Right ventricle myocardium superior (tissue), 1 donor: ENCODE measurements at regions not wholly inside any gene's neighbourhood (a gene's known extent, or its start where the extent isn't known, plus 50 kb on each side); places are given as distances from the start of the nearest gene placed in this dataset.
"Not testable (repeated sequence)": the region's sequence is repeated elsewhere in the genome, so short reads cannot be mapped to it uniquely, and the experiment has no call there.

ENCODE experiments used
- ATAC-seq: fragments of 200-7000 bp; cut with Tn5 transposase; one replicate; pipeline ENCODE4 v1.9.1; 2020; ENCODE audit warnings: mild to moderate bottlenecking; ENCODE audit not compliant: poor library complexity
- DNase-seq: peaks from one replicate; pipeline ENCODE4 v3.0.0-alpha.2; 2020
- intact Hi-C: fragments of 100-400 bp; cut with DNase I; formaldehyde crosslinking; loops from one replicate; pipeline ENCODE4 v1.11.2; 2022
- donor health status: DM: no; HTN: yes; CAD: no; lungs with severe emphysema.

DNA sequence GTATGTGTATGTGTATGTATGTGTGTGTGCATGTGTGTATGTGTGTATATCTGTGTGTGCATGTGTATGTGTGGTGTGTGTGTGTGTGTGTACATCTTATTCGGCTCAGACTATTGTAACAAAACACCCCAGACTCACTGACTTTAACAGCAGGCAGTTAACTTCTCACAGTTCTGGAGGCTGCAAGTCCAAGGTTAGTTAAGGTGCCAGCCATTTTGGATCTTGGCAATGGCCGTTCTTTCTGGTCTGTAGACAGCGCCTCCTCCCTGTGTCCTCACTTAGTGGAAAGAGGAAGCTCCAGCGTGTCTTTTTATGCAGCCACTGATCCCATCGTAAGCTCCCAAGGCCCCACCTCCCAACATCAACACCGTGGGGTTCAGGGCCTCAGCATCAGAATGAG, 128.3 kb upstream of the THBS2 start:
- ATAC-seq, result no peak
- no peak for DNase-seq
- intact Hi-C loops, result no loop called here

DNA sequence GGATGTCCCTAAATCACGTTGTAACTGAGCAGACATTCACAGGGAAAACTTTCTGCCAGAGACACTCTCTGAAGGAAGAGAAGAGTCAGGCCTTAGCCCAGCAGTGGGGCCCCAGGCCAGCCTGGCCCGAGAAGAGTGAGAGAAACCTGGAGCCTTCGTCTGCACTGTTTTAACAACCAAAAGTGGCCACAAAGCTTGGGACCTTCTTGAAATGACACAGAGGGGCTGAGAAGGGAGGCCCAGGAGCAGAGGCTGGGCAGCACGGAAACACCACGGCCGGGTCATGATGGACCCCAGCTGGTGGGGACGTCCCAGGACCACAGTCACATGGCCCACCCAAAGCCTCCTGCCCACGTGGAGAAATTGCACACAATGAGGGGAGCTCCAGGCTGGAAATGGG, 126.8 kb upstream of the THBS2 start:
- ATAC-seq (no peak), DNase-seq (no peak)
- intact Hi-C loops, result no loop called here

DNA sequence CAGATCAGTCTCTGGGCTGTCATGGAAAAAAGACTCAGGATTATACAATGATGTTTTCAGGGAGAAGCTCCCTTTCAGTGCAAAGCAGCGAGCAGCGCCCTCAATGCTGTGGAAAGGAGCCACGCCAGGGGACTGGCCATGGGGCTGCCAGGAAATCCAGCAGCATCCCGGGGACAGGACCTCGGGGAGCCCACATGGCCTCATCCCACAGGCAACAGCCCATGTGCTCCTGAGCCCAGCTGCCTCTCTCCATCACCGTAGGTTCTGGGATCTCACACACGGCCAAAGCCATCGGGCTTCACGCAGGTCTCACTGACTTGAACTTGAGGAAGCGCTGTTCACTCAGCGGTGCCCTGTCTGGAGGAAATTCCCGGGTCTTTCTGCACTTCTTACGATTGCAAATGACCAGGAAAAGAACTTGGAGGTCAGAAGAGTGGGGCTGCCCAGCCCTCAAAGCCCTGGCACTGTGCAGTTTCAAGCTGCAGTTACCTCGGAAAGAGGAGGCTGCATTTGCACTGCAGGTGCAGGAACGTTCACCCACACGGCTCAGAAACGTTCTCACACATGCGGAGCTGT, 125.9 kb upstream of the THBS2 start:
- DNase-seq (no peak), ATAC-seq (no peak)

DNA sequence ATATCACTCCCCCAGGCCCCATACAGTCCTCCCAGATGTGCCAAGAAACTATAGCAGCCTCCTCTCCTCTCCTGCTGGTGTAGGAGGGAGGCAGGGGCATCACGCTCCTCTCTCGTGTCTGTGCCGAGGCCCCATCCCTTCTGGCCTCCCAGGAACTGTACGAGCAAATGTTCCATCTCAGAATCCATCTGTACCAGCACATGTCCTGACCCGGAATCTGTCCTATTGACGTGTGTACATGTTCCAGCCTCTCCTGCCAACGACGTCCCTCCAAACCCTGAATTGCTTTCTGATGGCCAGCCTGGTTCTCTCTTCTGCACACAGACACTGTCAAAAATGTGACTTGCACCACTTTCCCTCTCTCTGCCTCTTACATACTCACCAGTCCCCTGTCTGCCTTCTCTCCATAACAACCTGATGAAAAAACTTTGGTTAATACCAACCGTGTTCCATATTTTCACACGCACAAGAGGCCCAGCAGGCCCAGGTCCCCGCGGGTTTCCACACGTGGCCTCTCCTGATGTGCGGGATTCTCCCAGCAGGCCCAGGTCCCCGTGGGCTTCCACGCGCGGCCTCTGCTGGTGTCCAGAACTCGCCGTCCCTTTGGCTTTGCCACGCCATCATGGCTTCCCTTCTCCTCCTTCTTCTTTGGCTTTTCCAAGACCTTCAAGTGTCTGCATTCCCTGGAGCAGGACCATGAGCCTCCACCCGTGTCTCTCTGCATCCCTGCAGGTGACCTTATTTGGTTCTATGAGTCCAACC, 125.2 kb upstream of the THBS2 start:
- no peak for ATAC-seq
- no peak for DNase-seq
- intact Hi-C loops, result no loop called here

More for the DNA sequence above, 125.9 kb upstream of the THBS2 start:
- intact Hi-C loops, result no loop called here

DNA sequence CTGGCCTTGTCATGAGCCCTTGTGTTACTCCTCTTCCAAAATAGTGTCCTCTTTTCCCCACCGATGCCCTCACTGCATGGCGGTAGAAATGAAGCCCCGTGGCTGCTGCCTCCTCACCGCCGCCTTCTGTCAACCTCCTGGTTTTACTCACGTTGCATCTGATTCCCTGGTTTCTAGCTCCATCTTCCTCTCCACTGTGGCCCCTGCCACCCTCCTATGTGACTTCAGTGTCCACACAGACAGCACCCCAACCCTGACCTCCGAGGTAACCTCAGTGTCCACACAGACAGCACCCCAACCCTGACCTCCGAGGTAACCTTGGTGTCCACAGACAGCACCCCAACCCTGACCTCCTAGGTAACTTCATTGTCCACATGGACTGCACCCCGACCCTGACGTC, 122.8 kb upstream of the THBS2 start:
- DNase-seq (no peak), ATAC-seq (no peak)
- intact Hi-C loops, result no loop called here

DNA sequence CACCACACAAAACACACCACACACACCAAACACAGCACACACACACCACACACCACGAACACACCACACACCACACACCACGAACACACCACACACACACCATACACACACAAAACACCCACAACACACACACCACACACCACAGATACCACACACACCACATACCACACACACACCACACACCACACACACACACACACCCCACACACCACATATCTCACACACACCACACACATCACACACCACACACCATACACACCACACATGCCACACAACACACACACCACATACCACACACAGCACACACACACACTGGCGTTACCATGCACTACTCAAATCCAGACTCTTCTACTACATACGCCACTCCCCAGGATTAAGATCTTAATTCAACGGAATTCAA, 118.9 kb upstream of the THBS2 start:
- no peak for DNase-seq
- intact Hi-C loops, result no loop called here
- ATAC-seq, result no peak

DNA sequence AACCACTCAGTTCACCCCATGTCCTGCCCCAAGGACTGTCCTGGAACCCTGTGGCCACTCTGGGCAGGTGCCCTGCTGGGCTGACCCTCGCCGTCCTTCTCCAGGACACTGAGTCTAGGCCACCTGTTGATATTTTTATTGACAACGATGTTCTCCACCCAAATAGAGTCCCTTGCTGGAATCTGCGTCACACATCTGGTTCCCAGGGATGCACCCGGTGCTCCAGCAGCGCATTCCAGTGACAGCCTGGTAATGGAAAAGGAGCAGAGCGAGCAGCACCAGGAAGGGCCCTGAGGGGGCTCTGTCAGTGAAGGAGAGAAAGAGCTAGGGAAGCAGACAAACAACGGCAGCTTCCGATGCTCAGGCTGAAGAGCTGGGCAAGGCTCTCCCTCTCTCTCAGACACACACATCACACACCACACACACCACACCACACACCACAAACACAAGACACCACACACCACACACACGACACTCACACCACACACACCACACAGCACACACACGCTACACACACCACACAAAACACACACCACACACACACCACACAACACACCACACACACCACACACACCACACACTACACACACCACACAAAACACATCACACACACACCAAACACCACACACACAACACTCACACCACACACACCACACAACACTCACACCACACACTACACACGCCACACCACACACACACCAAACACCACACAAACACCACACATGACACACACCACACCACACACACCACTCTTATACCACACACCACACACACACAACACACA, 117.9 kb upstream of the THBS2 start:
- intact Hi-C loops, result no loop called here
- no peak for ATAC-seq
- DNase-seq, result no peak

DNA sequence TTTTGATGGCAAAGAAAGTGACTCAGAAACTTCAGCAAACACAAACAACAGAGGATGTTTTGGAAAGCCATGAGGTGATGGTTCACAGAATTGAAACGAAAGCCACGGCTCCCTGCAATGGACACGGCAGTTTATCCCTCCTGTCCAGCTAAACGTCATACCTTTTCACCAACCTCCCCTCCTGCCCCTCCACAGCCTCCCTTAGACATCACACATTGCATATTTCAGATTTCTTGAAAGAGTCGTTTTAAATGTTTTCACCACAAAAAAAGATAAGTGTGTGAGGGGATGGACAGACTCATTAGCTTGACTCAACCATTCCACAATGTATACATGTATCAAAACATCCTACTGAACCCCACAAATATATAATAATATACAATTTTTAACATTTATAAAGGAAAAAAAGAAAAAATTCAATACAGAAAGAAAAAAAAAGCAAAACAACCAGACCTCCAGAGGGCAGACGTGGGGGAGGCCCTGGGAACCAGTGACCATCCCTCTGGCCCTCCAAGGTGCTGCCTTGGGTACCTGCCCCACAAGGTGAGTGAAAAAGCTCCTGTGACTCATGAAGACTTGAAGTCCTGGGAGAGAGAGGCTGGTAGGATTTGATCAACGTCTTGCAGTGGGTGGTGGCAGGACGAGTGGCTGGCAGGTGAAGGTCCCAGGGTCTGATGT, 117.2 kb upstream of the THBS2 start:
- DNase-seq, result no peak
- ATAC-seq, result no peak

DNA sequence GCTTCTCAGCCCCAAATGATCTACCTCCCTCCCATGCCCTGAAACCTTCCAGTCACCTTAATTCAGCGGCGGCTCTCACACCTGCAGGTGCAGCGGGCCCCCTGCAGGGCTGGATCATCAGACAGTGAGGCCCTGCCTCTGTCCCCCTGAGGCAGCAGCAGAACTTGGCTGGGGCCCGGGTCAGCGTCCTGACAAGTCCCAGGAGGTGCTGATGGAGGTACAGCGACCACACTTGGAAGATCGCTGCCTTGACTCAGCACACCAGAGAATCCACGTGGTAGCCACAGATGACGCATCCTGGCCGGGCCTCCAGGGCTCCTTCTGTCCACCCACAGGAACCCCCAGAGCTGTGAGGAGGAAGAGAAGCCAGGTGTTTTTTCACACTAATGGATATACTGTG, 116.4 kb upstream of the THBS2 start:
- DNase-seq, result no peak
- peak; percentile 36 for ATAC-seq
- intact Hi-C loops, result no loop called here

More for the DNA sequence above, 117.2 kb upstream of the THBS2 start:
- intact Hi-C loops, result no loop called here

DNA sequence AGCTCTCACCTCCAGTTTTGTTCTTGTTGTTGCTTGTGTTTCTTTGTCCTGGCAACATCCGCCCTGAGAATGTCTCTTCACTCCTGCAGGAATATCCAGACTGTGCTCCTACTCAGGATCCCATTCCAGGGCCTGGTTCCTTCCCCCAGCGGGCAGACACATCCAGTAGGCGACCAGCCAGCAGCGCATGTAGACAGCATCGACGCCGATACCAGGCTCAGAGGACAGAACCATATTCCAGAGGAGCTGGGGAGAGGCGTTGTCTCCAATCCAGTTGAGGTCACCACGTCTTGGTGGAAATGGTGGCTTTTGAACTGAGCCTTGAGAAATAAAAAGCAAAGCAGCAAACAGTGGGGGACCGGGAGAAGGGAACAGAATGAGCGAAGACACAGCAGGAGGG, 114.6 kb upstream of the THBS2 start:
- DNase-seq (no peak), ATAC-seq (no peak)
- intact Hi-C loops, result no loop called here

DNA sequence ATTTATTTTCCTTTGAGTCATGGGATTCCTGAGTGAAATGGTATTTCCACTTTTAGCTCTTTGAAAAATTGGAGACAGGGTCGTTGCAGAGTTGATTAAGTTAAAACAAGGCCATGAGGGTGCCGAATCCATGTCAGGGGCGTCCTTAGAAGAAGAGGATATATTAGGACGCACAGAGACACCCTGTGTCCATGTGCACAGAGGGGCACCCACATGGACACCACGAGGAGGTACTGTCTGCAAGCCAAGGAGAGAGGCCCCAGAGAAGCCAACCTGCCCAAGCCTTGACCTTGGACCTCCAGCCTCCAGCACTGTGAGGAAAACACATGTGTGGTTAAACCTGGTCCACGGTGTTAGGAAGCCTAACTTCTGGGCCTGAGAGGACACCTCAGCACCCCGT, 113.9 kb upstream of the THBS2 start:
- ATAC-seq (no peak), DNase-seq (no peak)
- intact Hi-C loops, result no loop called here

DNA sequence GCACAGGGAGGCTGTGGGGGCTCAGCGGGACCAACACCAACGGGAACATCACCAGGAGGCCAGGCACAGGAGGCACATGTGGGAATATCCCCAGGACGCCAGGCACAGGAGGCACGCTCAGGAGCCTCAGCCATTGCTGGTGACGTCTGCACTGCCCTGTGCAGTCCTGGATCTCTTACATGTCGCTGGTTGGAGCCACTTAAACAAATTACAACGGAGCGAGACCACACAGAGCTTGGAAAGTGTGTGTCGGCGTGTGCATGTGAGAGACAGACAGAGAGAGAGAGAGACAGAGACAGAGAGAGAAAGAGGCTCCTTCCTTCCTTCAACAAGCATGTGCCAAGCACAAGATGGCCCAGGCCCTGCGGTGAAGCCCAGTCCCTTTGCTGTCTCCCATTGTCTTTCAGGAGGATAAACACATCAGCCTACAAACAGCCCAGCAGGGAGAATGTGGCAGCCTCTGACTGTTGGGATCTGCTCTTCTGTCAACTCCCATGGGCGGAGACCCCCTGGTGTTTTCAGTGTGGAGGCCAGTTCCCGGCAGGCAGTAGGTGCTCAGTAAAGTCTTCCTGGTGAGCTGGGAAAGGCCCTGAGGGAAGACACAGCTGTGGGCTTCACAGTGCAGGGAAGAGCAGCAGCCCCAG, 112.7 kb upstream of the THBS2 start:
- intact Hi-C loops, result no loop called here
- ATAC-seq, result no peak
- DNase-seq, result no peak

DNA sequence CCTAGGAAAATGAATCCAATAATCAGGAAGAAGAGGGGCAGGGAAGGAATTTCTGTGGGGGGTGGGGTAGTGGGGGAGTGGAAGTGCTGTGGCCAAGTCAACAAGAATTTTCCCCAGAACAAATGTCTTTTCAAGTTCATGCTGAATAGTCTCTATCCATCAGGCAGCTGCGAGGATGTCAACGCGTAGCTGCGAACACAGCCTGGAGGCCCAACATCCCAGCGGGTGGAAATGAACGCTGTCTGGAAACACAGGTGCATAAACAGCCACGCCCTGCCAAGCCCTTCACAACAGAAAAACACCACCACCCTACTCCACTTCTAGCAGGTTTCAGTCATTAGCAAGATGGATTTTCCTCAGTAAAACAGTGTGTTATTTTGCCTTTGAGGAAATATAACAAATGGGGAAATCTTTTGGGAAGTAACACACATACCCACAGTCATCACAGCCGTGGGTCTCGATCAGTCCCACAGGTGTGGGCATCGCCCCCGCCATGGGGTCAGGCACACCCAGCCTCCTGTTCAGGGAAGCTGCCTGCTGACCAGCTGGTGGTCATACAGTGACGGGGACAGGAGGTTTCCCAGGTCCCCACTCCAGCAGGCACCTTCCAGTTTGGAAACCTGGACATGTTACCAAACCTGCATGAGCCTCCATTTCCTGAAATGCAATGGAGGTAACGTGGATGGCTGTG, 112.1 kb upstream of the THBS2 start:
- no peak for DNase-seq
- ATAC-seq, result no peak
- intact Hi-C loops, result no loop called here

DNA sequence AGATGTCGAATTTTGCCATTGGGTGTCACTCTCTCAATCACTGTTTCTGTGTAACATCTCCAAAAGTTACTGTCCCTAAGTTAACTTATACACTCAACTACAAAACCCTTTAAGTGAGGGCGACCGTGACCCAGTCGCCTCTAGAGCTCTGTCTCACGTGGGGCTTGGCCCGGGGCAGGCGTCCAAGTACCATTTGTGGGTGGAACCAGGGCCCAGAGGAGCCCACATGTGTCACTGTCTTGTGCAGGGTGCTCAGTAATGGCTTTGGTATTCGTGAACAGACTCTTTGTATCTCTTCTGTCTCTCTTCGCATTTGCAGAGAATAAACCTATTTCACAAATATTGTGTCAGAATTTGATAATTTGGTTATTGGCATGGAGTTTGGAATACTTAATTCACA, 109.9 kb upstream of the THBS2 start:
- no peak for DNase-seq
- ATAC-seq, result no peak
- intact Hi-C loops, result no loop called here

DNA sequence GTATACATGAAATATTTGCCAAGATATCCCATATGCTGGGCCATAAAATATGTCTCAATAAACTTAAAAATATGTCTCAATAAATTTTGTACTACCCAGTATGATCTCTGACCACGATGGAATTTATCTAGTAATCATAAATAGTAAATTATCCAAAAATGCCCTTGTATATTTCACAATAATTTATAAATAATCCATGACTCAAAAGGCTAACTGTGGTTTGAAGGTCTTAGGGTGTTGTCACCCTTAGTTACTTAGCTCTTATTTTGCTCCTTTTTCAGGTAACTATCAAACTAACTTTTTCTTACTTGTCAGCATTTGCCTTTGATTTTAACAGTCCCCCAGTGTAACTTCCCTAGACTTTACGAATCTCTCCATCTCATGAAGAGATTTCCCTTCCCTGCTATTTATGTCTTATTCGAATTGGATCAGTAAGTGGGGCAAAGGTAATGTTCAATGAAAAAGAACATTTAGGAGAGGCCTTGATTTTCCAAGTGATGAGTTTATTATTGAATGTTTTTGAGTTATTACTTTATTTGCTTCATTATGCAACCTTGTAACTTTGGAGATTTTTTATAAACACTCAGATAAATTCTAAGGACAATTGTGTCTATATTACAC, 109.0 kb upstream of the THBS2 start:
- ATAC-seq, result no peak
- intact Hi-C loops, result no loop called here

DNA sequence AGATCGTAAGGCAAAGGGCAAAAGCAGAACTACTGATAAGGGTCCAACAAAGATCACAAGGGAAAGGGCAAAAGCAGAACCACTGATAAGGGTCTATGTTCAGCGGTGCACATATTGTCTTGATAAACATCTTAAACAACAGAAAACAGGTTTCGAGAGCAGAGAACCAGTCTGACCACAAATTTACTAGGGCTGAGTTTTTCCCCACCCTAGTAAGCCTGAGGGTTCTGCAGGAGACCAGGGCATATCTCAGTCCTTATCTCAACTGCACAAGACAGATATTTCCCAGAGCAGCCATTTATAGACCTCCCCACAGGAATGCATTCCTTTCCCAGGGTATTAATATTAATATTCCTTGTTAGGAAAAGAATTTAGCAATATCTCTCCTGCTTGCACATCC, 101.4 kb upstream of the THBS2 start:
- DNase-seq, ATAC-seq, intact Hi-C loops: not testable (repeated sequence)

More for the DNA sequence above, 109.0 kb upstream of the THBS2 start:
- no peak for DNase-seq

DNA sequence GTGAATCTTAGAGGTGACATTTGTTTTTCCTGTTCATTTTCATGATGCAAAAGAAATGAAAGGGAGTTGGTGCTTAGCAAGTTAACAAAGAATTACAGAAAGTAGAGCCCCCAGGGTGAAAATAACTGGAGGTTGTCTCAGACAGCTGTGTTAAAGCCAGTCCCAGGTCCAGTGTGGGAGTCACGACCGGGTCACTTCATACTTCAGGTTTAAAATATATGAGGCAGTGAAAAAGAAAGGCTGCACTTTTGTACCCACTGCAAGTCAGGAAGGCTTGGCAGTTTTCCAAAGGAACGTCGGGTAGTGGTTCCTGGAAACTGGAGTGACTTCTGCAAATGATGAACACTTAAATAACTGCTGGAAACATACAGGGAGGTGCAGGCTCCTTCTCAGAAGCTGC, 91.5 kb upstream of the THBS2 start:
- intact Hi-C loops, result no loop called here
- ATAC-seq (no peak), DNase-seq (no peak)

DNA sequence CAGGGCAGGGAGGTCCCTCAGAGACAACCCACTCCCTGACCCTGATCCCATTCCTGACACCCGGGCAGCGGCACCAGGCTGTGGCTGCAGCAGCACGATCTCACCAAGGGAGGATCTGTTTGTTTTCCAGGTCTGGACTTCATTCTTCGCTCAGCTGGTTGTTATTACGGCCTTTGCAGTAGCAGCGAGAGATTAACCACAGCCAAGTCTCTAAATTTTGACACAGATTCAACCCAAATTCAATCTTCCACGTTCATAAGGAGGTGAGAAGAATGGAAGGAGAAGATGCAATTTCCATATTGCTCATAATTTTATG, 91.1 kb upstream of the THBS2 start:
- intact Hi-C loops, result no loop called here
- ATAC-seq, result peak; percentile 71
- no peak for DNase-seq
